ENCODE measurements at regions not wholly inside any gene's neighbourhood (a gene's known extent, or its start where the extent isn't known, plus 50 kb on each side); places are given as distances from the start of the nearest gene placed in this dataset.

DNA sequence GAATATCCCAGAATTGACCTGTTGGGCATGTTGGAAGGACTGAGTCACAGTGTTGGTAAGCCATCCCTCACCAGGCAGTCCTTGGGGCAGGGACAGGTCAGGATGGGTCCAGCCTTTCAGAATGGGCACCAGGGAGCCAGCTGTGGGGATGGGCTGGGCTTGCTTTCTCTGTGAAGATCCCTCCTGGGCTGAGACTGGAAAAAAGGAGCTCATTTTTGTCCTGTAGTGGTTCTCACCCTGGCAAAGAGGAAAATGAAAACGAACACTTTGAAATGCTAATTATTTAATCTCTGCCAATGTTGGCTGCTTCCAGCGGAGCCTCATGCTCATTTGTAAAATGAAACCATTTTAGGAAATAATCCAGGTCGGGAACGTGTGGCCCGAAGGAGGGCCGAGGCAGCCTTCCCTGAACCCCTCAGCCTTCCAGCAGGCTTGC, 237.5 kb upstream of the SALL1 start (continued):
- TF ChIP-seq, protein P1, sequence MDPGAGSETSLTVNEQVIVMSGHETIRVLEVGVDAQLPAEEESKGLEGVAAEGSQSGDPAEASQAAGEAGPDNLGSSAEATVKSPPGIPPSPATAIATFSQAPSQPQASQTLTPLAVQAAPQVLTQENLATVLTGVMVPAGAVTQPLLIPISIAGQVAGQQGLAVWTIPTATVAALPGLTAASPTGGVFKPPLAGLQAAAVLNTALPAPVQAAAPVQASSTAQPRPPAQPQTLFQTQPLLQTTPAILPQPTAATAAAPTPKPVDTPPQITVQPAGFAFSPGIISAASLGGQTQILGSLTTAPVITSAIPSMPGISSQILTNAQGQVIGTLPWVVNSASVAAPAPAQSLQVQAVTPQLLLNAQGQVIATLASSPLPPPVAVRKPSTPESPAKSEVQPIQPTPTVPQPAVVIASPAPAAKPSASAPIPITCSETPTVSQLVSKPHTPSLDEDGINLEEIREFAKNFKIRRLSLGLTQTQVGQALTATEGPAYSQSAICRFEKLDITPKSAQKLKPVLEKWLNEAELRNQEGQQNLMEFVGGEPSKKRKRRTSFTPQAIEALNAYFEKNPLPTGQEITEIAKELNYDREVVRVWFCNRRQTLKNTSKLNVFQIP (CRISPR knock-in tag; IDR thresholded peaks at IDR 0.05; ENCODE audit: borderline replicate concordance, low read depth) = no peak
- TF ChIP-seq TCF4 (CRISPR knock-in tag; IDR thresholded peaks at IDR 0.05; ENCODE audit: borderline replicate concordance) (no peak), CREB5 (CRISPR knock-in tag; IDR thresholded peaks at IDR 0.05; ENCODE audit: low read depth) (no peak), ZC3H10 (CRISPR knock-in tag; IDR thresholded peaks at IDR 0.05) (no peak), GLIS3 (CRISPR knock-in tag; IDR thresholded peaks at IDR 0.05) (no peak), ZNF70 (CRISPR knock-in tag; IDR thresholded peaks at IDR 0.05) (no peak)

GRCh38 chr16:51383909-51384308, 232.8 kb upstream of the SALL1 start:
- no peak for ATAC-seq
- TF ChIP-seq ZFP30 (CRISPR knock-in tag; IDR thresholded peaks at IDR 0.05) = no peak
- no peak for TF ChIP-seq ZFP3 (CRISPR knock-in tag; IDR thresholded peaks at IDR 0.05)
- no peak for TF ChIP-seq ESRRG (CRISPR knock-in tag; IDR thresholded peaks at IDR 0.05)
- TF ChIP-seq CREB5 (CRISPR knock-in tag; IDR thresholded peaks at IDR 0.05; ENCODE audit: low read depth) = no peak
- no peak for TF ChIP-seq ISL1 (CRISPR knock-in tag; IDR thresholded peaks at IDR 0.05)
- no peak for TF ChIP-seq ZNF70 (CRISPR knock-in tag; IDR thresholded peaks at IDR 0.05)
- TF ChIP-seq, protein P2, sequence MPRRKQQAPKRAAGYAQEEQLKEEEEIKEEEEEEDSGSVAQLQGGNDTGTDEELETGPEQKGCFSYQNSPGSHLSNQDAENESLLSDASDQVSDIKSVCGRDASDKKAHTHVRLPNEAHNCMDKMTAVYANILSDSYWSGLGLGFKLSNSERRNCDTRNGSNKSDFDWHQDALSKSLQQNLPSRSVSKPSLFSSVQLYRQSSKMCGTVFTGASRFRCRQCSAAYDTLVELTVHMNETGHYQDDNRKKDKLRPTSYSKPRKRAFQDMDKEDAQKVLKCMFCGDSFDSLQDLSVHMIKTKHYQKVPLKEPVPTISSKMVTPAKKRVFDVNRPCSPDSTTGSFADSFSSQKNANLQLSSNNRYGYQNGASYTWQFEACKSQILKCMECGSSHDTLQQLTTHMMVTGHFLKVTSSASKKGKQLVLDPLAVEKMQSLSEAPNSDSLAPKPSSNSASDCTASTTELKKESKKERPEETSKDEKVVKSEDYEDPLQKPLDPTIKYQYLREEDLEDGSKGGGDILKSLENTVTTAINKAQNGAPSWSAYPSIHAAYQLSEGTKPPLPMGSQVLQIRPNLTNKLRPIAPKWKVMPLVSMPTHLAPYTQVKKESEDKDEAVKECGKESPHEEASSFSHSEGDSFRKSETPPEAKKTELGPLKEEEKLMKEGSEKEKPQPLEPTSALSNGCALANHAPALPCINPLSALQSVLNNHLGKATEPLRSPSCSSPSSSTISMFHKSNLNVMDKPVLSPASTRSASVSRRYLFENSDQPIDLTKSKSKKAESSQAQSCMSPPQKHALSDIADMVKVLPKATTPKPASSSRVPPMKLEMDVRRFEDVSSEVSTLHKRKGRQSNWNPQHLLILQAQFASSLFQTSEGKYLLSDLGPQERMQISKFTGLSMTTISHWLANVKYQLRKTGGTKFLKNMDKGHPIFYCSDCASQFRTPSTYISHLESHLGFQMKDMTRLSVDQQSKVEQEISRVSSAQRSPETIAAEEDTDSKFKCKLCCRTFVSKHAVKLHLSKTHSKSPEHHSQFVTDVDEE (CRISPR knock-in tag; IDR thresholded peaks at IDR 0.05) = no peak
- no peak for TF ChIP-seq PPARA (CRISPR knock-in tag; IDR thresholded peaks at IDR 0.05; ENCODE audit: borderline replicate concordance)
- TF ChIP-seq BACH2 (CRISPR knock-in tag; IDR thresholded peaks at IDR 0.05; ENCODE audit: borderline replicate concordance) = no peak
- TF ChIP-seq RARB (CRISPR knock-in tag; IDR thresholded peaks at IDR 0.05) = no peak

GRCh38 chr16:51382940-51383339, 231.9 kb upstream of the SALL1 start:
- ATAC-seq = no peak
- TF ChIP-seq, protein P3, sequence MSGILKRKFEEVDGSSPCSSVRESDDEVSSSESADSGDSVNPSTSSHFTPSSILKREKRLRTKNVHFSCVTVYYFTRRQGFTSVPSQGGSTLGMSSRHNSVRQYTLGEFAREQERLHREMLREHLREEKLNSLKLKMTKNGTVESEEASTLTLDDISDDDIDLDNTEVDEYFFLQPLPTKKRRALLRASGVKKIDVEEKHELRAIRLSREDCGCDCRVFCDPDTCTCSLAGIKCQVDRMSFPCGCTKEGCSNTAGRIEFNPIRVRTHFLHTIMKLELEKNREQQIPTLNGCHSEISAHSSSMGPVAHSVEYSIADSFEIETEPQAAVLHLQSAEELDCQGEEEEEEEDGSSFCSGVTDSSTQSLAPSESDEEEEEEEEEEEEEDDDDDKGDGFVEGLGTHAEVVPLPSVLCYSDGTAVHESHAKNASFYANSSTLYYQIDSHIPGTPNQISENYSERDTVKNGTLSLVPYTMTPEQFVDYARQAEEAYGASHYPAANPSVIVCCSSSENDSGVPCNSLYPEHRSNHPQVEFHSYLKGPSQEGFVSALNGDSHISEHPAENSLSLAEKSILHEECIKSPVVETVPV (CRISPR knock-in tag; IDR thresholded peaks at IDR 0.05) = no peak
- no peak for TF ChIP-seq CSDC2 (CRISPR knock-in tag; IDR thresholded peaks at IDR 0.05)
- no peak for TF ChIP-seq RARB (CRISPR knock-in tag; IDR thresholded peaks at IDR 0.05)
- no peak for TF ChIP-seq ZFP3 (CRISPR knock-in tag; IDR thresholded peaks at IDR 0.05)
- no peak for TF ChIP-seq ZFP30 (CRISPR knock-in tag; IDR thresholded peaks at IDR 0.05)
- TF ChIP-seq SNAI2 (CRISPR knock-in tag; IDR thresholded peaks at IDR 0.05) = no peak
- TF ChIP-seq ISL1 (CRISPR knock-in tag; IDR thresholded peaks at IDR 0.05) = no peak
- no peak for TF ChIP-seq ZNF8 (CRISPR knock-in tag; IDR thresholded peaks at IDR 0.05)
- TF ChIP-seq, protein P1 (CRISPR knock-in tag; IDR thresholded peaks at IDR 0.05; ENCODE audit: borderline replicate concordance, low read depth) = no peak
- no peak for TF ChIP-seq GLIS3 (CRISPR knock-in tag; IDR thresholded peaks at IDR 0.05)
- TF ChIP-seq BACH2 (CRISPR knock-in tag; IDR thresholded peaks at IDR 0.05; ENCODE audit: borderline replicate concordance) = no peak
- TF ChIP-seq PPARA (CRISPR knock-in tag; IDR thresholded peaks at IDR 0.05; ENCODE audit: borderline replicate concordance) = no peak
- no peak for TF ChIP-seq ZC3H10 (CRISPR knock-in tag; IDR thresholded peaks at IDR 0.05)
- TF ChIP-seq PATZ1 (CRISPR knock-in tag; IDR thresholded peaks at IDR 0.05; ENCODE audit: borderline replicate concordance) = no peak
- TF ChIP-seq, protein P2 (CRISPR knock-in tag; IDR thresholded peaks at IDR 0.05) = no peak
- no peak for TF ChIP-seq ARNTL (CRISPR knock-in tag; IDR thresholded peaks at IDR 0.05; ENCODE audit: borderline replicate concordance, low read depth)
- TF ChIP-seq ESRRG (CRISPR knock-in tag; IDR thresholded peaks at IDR 0.05) = no peak
- no peak for TF ChIP-seq ZNF565 (CRISPR knock-in tag; conservative IDR thresholded peaks at IDR 0.05; ENCODE audit: low read depth)
- TF ChIP-seq TOX (CRISPR knock-in tag; IDR thresholded peaks at IDR 0.05; ENCODE audit: borderline replicate concordance) = no peak
